ENCODE measurements at regions not wholly inside any gene's neighbourhood (a gene's known extent, or its start where the extent isn't known, plus 50 kb on each side); places are given as distances from the start of the nearest gene placed in this dataset.
A peak's percentile ranks its signal among the peaks of the same experiment; 100 is the strongest.

- no peak for DNase-seq
Observed at GRCh38 chr12:126860210-126860609, 1406.8 kb upstream of the TMEM132C start.

DNA sequence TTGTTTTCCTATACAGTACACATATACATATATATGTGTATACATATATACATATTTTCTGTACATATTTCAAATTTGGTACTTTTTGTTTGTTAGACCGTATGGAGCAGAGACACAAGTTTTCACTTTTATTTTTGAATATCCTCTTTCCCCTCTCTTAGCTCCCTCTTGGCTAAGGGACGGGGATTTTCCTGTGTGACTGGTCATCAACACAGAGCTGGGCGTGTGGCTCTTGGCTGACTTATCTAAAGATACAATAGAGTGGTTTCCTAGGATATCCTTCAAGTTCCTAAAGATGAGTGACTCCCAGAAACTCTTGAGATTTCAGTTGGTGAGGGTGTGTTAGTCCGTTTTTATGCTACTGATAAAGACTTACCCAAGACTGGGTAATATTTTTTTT, 1404.5 kb upstream of the TMEM132C start:
- DNase-seq: no peak

DNA sequence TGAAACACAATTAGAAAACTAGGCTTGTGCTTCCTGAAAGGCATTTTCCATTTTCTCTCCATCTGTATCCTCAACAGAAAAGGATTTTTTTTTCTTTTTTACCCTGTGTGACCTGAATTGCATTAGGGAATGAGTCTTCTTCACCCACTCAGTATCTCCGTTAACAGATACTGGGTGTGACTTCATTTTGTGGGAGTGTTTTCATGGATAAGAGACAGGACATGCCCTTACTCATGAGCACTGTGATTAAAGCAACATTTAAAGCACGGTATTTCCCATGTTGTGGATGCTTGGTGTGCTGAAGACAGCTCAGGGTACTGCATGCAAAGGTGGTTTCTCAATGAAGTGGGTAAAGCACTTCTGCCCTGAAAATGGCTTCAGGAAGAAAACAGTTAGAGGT, 1397.3 kb upstream of the TMEM132C start:
- no peak for DNase-seq

DNA sequence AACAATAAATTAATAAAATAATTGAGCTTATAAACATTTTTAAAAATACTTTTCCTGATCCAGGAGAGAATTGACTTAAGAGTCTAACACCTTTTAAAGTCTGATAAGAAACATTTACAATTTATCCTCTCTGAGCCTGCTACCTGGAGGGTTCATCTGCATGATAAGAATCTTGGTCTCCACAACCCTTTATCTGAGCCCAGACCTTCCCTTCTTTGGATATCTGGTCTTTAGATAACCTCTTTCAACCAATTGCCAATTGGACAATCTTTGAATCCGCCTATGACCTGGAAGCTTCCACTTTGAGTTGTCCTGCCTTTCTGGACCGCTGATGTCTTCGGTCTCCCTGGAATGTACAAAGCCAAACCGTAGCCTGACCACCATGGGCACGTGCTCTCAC, 1393.3 kb upstream of the TMEM132C start:
- no peak for DNase-seq

DNA sequence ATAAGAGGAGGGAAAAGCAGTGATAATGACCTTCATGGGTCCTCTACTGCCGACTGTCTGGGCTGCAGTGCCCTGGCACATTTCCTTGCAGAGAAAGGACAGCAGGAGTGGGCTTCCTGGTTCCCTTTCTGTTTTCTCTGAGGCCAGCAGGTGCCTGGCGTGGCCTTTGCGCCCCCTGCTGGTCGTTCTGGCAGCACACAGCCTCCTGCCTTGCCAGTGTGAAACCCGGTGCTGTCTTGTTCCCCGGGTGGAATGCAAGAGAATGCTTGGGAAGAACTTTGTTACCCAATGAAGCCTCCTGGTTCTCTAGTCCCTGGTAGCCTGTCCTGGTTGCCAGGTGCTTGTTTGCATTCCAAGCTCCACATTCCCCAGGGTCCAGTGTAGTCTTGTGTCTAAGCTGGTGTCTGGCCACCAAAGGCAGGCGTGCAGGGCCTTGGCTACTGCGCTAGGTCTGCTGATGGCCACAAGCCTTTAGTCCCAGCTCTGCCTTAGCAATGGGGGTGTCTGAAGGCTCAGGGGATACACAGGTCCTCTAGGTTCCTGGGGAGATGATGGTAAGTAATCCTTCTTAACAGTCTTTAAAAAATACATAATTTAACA, 1392.4 kb upstream of the TMEM132C start:
- DNase-seq: peak in 56 of 58 donors; percentile 1 to 83 (median 40)

DNA sequence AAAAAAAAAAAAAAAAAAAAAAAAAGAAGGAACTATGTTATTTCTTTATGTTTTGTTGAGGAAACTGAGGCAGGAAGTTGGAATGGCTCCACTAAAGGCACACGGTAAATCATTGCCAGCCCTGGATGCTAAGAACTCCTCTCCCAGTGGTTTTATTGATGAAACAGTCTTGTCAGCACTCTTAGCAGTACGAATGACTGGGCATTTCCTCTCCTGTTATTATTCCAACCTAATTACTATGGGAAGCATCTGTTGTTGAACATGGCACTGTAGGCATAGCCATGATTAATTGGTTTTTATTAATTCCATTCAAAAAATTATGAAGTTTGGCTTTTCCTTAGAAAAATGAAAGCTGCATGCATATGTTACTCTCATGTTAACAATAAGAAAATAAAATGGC, 1387.1 kb upstream of the TMEM132C start:
- no peak for DNase-seq

- peak in 2 of 58 donors; percentile 0 to 1 for DNase-seq
Observed at GRCh38 chr12:126883697-126884096, 1383.3 kb upstream of the TMEM132C start.

DNA sequence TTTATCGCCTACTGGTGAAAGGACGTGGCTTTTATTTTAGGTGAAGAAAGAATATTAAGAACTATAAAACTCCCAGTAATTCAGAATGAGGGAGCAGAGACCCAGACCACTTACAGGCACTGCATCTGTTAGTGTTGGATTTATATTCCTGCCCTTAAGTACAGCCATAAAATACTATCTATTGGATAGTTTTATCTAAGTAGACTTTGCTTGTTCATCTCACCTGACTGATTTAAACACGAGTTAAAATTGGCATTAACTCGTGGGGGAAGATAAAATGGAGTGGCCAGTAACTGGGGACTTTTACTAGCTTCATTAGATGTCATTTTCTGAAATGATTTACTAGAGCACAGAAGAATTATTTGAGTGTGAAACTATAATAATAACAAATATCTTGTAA, 1377.5 kb upstream of the TMEM132C start:
- DNase-seq: no peak

DNA sequence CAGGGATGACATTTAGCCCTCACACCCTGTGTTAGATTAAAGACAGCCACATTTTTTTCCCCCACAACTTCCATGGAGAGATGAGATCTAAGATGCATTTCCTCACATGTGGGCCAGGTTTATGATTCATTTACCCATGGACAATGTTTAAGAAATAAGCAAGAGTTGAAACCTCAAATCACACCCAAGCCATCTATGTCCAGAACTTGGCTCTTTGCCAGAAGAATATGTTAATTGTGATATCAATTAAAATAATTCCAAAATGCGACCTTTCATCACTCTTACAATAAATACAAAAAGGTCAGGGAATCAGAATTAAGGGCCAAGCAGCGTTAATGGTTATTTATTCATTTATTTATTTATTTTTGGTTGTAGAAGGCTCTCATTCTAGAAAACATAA, 1376.9 kb upstream of the TMEM132C start:
- no peak for DNase-seq

GRCh38 chr12:126891789-126892188, 1375.2 kb upstream of the TMEM132C start:
- no peak for DNase-seq

- no peak for DNase-seq
Observed at GRCh38 chr12:126895951-126896913, 1370.7 kb upstream of the TMEM132C start.

GRCh38 chr12:126897102-126897501, 1369.9 kb upstream of the TMEM132C start:
- no peak for DNase-seq

DNA sequence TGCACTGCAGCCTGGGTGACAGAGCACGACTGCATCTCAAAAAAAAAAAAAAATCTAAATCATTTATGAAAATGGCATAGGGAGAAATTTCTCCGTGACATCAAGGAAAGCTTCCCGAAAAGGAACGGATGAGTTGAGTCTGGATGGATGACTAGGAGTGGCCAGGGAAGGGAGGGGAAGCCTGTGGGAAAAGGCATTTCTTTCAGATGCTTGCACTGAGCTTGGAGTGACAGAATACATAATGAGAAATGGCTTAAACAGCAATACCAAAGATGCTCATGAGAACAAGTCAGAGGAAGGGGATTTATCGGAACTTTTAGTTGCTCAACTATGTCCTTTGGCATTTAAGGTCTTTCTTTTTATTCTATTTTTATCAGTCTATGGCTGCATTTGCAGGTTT, 1369.2 kb upstream of the TMEM132C start:
- DNase-seq: no peak

GRCh38 chr12:126898562-126898961, 1368.4 kb upstream of the TMEM132C start:
- no peak for DNase-seq

- DNase-seq: no peak
Observed at GRCh38 chr12:126899926-126900792, 1366.8 kb upstream of the TMEM132C start.

DNA sequence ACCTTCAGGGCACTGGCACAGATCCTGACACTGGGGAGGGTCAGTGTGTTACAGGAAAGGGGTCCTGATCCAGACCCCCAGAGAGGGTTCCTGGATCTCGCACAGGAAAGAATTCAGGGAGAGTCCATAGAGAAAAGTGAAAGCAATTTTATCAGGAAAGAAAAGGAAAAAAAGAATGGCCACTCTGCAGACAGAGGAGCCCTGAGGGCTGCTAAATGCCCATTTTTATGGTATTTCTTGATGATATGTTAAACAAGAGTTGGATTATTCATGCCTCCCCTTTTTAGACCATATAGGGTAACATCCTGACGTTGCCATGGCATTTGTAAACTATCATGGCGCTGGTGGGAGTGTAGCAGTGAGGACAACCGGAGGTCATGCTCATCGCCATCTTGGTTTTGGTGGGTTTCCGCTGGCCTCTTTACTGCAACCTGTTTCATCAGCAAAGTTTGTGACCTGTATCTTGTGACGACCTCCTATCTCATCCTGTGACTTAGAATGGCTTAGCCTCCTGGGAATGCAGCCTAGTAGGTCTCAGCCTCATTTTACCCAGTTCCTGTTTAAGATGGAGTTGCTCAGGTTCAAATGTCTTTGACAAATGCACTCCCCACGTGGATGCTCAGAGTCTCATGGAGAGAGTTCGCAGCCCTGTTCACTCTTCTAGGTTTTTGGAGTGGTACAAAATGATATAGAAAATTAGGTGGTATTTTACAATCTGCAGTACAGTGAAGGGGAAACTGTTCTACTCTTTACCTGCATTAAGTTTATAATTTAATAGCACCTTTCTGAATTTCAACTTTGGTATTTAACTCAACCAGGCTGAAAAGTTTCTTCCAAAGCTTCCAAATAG, 1363.7 kb upstream of the TMEM132C start:
- DNase-seq: no peak

GRCh38 chr12:126905752-126906151, 1361.2 kb upstream of the TMEM132C start:
- DNase-seq: no peak

GRCh38 chr12:126907900-126908764, 1358.8 kb upstream of the TMEM132C start:
- DNase-seq: no peak

- DNase-seq: no peak
Observed at GRCh38 chr12:126908765-126909142, 1358.2 kb upstream of the TMEM132C start.

DNA sequence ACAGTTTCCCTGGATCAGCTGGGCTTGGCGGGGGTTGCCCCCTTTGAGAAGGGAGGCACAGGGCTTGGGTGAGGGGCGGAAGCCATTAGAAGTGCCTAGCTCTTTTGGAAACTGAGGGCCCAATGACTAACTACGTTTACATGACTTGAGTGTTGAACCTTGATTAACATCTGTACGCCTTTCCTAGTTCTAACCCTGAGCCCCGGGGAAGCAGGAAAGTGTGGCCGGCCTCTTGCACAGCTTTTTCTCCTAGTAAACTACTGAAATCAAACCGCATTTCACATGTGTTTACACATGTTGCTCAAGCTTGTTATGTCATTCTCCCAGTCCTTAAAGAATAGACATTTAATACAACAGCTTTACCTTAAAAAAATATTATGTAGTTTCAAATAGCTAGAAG, 1356.4 kb upstream of the TMEM132C start:
- no peak for DNase-seq
